ENCODE measurements at regions not wholly inside any gene's neighbourhood (a gene's known extent, or its start where the extent isn't known, plus 50 kb on each side); places are given as distances from the start of the nearest gene placed in this dataset.

DNA sequence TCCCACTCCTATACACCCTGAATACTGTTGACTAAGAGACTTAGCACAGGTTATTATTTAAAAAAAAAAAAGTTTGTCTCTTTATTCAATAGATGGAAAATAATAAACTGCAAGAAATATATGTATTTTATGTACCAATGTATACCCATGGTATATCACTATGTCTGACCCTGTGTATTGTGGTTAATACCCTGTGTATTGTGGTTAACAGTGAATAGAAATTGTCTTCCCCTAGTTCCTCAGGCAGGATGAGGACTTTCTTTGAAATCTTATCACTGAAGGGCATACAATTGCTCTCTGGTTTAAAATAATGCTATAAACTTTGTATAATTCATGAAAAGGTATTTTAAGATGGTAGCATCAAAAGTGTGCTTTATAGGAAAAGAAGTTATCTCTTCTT lies 80.0 kb upstream of the TMEM106B start:
- no peak for DNase-seq

GRCh38 chr7:12133865-12134264 lies 77.2 kb upstream of the TMEM106B start:
- DNase-seq = no peak

GRCh38 chr7:12136523-12136922 lies 74.6 kb upstream of the TMEM106B start:
- no peak for DNase-seq

DNA sequence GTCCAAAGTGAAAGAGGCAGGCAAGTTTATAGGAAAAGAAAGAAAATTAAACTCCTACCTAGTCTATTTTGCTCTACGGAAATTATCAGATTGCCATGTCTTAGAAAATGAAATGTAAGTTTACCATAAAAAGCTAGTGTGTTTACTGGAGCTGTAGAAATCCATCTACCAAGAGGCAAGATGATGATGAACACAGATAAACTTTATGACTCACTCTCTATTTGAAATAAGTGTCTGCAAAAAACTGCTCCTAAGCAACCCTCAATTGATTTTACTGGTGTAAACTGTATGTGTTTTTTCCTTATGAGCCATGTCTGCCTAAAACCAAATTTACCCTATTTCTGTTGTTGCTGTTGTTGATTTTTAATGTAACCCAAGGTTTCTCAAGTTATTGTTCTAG lies 73.8 kb upstream of the TMEM106B start:
- no peak for DNase-seq

GRCh38 chr7:12138421-12138820 lies 72.7 kb upstream of the TMEM106B start:
- no peak for DNase-seq

GRCh38 chr7:12139416-12139815 lies 71.7 kb upstream of the TMEM106B start:
- no peak for DNase-seq

DNA sequence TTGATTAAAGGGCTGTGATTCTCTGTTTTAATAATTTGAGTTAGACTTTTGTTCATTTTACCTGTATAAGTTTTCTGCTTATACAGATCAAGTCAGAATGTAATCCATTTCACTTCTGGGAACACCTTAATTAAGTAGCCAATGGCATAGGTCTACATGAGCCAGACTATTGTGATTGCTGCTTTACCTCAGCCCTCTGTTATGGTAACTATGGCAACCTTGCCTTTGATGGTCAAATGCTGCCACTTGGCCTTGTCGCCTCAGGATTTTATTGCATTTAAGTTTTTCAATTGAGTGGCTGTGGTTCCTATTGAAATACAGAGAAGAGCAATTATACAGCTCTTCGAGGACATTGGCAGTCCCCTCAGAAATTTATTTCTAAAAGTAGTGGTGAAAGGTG lies 64.3 kb upstream of the TMEM106B start:
- DNase-seq = no peak

DNA sequence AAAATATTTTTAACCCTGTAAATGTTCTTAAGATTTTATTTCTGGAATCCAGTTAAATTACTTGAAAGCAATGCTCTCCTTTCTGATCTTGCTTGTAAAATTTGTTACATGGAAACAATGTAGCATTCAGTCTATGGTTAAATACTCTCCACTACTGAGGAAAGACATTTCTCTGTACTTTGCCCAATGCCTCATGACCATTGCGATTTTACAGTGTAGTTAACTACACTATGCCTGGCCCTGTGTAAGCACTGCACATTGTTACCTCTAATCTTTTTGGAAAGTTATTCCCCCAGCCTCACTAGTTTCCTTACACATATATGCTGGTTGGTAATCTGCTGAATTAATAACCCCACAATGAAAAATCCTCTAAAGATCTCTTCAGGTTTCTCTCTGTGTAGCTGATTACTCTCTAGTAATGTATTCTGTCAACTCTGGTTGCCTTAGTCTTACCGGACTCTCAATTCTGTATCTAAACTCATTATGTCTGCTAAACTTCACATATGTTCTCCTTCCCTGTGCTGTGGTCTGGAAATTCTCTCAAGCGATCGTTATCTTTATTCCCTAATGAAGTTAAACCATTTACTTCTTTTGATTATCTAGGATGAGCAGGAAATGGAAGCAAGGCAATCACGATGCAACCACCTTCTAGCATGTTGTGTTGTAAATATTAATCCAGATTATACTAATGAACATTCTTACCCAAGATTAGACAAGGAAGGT lies 58.7 kb upstream of the TMEM106B start:
- DNase-seq = no peak

DNA sequence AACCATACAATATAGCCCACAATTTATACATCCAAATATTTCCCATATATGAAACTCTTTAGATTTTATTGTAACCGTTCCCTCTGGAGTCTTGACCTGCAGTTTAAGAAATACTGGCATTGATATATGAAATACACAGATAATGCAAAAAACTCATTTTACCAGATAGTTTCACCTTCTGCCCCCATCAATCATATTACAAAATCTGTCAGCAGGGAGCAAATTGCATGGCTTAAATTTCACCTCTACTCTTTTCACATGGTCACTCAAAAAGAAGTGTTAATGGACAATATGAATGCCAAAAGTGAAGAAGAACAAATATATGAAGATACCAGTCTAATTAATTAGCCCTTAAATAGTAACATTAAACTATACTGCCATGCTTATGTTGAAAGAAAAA lies 57.0 kb upstream of the TMEM106B start:
- DNase-seq = no peak

DNA sequence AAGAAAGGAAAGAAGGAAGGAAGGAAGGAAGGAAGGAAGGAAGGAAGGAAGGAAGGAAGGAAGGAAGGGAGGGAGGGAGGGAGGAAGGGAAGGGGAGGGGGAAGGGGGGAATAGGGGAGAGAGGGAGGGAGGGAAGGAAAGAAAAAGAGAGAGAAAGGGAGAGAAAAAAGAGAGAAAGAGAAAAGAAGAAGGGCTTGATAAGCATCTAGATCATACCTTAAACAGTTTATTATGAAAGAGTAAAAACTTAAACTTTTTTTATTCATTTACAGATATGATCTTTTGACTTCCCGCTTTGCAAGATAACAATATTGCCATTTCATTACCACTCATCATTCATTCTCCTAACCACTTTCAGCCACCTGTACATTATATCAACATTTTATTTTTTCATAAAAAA lies 53.6 kb upstream of the TMEM106B start:
- no peak for DNase-seq

GRCh38 chr7:12158334-12159060 lies 52.6 kb upstream of the TMEM106B start:
- DNase-seq = no peak

DNA sequence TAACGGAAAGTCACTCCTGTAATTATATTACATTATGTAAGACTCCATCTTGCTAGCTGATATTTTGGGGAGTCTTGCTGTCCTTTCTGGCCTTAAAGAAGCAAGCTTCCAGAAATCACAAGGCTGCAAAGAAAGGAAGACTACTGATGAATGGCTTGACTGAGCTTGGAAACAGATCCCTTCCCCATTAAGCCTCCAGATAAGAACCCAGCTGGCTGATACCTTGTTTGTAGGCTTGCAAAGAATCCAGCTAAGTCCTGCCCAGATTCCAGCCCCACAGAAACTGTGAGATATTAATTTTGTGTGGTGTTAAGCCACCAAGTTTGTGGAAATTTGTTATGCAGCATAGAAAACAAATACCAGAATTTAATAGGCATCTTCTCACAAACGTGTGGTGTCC lies 49.9 kb upstream of the TMEM106B start:
- DNase-seq = no peak

All from left kidney (tissue), 1 donor.